Smooth muscle cell (in vitro differentiated cells): ENCODE measurements at regions not wholly inside any gene's neighbourhood (a gene's known extent, or its start where the extent isn't known, plus 50 kb on each side); places are given as distances from the start of the nearest gene placed in this dataset. TPM values are rescaled to one million over a fixed set of nuclear protein-coding genes. Genes with fewer than 3 reads are reported as not detected.

Experiments
- DNase-seq: peaks from one replicate; lab custom pipeline; 2025; ENCODE audit not compliant: unreplicated experiment; lab: John Stamatoyannopoulos, UW
- H2AFZ ChIP-seq: fragments of 200-600 bp; sonication (generic); 2 replicates; pipeline ENCODE4 v1.6.0; 2016; ENCODE audit warnings: antibody characterized with exemption, low read depth, mild to moderate bottlenecking
- H3F3A ChIP-seq: fragments of 200-600 bp; sonication (generic); 2 replicates; pipeline ENCODE4 v1.6.0; 2017; ENCODE audit warnings: antibody characterized with exemption, low read depth
- H3K27ac ChIP-seq: fragments of 200-600 bp; sonication (generic); 2 replicates; pipeline ENCODE4 v1.5.1; 2016; ENCODE audit warnings: low read depth, mild to moderate bottlenecking
- H3K27me3 ChIP-seq: fragments of 200-600 bp; sonication (generic); 2 replicates; pipeline ENCODE4 v1.6.1; 2016; ENCODE audit warnings: low read depth, mild to moderate bottlenecking
- H3K36me3 ChIP-seq: fragments of 200-600 bp; sonication (generic); 2 replicates; pipeline ENCODE4 v1.5.1; 2016; ENCODE audit warnings: low read depth
- H3K4me1 ChIP-seq: fragments of 200-600 bp; sonication (generic); 2 replicates; pipeline ENCODE4 v1.5.1; 2016; ENCODE audit warnings: low read depth
- H3K4me2 ChIP-seq: fragments of 200-600 bp; sonication (generic); 2 replicates; pipeline ENCODE4 v1.6.0; 2016; ENCODE audit warnings: mild to moderate bottlenecking
- H3K4me3 ChIP-seq: fragments of 200-600 bp; sonication (generic); 2 replicates; pipeline ENCODE4 v1.5.1; 2016; ENCODE audit warnings: mild to moderate bottlenecking
- H3K79me2 ChIP-seq: fragments of 200-600 bp; sonication (generic); 2 replicates; pipeline ENCODE4 v1.6.0; 2016; ENCODE audit warnings: low read depth, mild to moderate bottlenecking
- H3K9ac ChIP-seq: fragments of 200-600 bp; sonication (generic); 2 replicates; pipeline ENCODE4 v1.6.0; 2016; ENCODE audit warnings: low read depth
- H3K9me3 ChIP-seq: fragments of 200-600 bp; sonication (generic); replicated peaks from 2 replicates; pipeline ENCODE4 v1.5.1; 2016; ENCODE audit warnings: low read depth
- H4K20me1 ChIP-seq: fragments of 200-600 bp; sonication (generic); 2 replicates; pipeline ENCODE4 v1.6.0; 2016; ENCODE audit warnings: low read depth
- WGBS: methylation state at CpG from one replicate; pipeline ENCODE4 v1.1.7; 2016; ENCODE audit warnings: low lambda C conversion rate; 5-methylcytosine and 5-hydroxymethylcytosine counted together
- small RNA-seq: library from RNA; depleted of rRNA; stranded (forward); fragments of <200 nt; gene quantifications from one replicate; pipeline ENCODE3, GENCODE V24; 2014
- TF ChIP-seq, protein P1 (sequence below): fragments of 200-600 bp; sonication (generic); IDR thresholded peaks from 2 replicates; pipeline ENCODE4 v1.5.1; 2017; ENCODE audit warnings: borderline replicate concordance, mild to moderate bottlenecking, antibody characterized with exemption; ENCODE audit not compliant: insufficient read depth, poor library complexity, severe bottlenecking

DNA sequence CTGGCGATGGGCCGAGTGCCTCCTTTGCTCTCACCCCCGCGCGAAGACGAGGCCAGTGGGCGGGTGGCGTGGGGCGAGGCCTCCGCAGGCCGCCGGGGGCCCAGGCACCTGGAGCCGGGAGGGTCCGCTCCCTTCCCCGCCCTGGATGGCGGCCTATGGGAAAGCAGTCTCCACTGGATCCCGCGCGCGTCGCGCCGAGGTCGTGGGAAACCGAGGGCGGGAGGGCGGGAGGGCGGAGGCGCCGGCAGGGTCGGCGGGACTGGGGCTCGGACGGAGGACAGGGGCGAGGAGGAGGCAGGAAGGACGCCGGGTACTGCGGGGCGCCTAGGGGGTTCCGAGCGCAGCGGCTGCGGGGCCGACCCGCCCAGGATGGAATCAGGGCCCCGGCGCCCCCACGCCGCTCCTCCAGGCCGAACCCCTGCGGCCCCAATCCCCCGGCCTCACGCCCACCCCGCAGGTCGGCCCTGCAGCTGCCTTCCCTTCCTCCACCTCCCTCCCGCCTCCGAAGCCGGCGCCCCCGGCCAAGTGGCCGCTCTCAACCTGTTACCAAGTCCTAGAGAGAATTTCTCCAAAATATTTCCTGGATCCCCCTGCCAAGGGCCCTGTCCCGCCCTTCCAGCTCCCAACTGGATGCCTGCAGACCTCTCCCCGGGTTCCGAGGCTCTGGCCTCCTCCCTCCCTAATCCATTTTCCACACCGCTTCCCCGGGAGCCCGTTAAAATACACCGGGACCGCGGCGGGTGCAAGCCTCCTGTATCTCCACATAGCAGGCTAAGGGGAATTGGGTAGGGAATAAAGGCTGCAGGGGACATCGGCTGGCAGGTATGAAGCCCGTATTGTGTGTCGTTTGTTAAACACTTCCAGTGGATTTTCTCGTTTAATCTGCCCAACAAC lies 146.3 kb downstream of the ERCC6L2 start:
- 2% methylated on average over 30 of the region's 75 CpGs for WGBS
- peaks cover 77% of the 10 kb centered on the region for H3K27me3 ChIP-seq
- H4K20me1 ChIP-seq: no peaks in the 10 kb centered on the region
- peaks cover 10% of the 10 kb centered on the region for H3F3A ChIP-seq
- peak overlapping the region; percentile 64 for H3K4me3 ChIP-seq
- H3K9me3 ChIP-seq: no peaks in the 10 kb centered on the region
- no peak overlapping the region for H3K9ac ChIP-seq
- no peak for DNase-seq
- H3K4me1 ChIP-seq: peaks cover 13% of the 10 kb centered on the region
- no peaks in the 10 kb centered on the region for H3K79me2 ChIP-seq
- H3K4me2 ChIP-seq: peak overlapping the region; percentile 98
- TF ChIP-seq, protein P1, sequence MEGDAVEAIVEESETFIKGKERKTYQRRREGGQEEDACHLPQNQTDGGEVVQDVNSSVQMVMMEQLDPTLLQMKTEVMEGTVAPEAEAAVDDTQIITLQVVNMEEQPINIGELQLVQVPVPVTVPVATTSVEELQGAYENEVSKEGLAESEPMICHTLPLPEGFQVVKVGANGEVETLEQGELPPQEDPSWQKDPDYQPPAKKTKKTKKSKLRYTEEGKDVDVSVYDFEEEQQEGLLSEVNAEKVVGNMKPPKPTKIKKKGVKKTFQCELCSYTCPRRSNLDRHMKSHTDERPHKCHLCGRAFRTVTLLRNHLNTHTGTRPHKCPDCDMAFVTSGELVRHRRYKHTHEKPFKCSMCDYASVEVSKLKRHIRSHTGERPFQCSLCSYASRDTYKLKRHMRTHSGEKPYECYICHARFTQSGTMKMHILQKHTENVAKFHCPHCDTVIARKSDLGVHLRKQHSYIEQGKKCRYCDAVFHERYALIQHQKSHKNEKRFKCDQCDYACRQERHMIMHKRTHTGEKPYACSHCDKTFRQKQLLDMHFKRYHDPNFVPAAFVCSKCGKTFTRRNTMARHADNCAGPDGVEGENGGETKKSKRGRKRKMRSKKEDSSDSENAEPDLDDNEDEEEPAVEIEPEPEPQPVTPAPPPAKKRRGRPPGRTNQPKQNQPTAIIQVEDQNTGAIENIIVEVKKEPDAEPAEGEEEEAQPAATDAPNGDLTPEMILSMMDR: no peak
- H3K36me3 ChIP-seq: no peaks in the 10 kb centered on the region
- no peak overlapping the region for H2AFZ ChIP-seq
- no peak overlapping the region for H3K27ac ChIP-seq

DNA sequence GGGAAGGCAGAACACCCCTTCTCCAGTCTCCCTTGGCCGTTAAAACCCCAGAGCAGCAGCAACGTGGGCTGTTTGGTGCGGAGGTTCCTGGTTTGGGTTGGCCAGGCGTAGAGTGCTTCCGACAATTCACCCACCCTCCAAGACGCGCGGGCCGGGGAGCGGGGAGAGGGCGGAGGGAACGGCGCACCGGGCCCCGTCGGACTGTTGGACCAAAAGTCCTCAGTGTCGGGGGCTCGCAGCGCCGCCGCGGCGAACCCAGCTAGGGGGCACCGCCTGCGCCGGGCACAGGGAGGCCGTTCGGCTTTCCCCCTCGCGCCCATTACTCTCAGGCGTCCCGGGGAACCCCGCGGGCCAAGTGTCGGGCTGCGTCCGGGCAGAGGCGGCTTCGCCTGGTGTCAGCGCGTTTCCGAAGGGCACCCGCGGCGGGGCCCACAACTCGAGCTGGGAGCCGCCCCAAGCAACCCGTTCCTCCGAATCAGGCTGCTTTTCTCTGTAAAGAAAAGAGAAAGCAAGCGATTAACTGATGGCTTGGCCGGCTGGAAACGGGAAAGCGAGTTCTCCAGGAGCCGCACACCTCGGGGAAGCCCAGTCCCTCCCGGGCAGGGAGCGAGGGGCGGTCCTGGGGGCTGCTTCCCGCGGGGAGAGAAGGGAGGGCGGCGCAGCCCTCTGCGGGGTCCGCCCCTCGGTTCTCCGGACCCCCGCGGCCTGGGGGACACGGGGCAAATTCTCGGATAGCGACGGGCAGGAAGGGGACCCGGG lies 145.5 kb downstream of the ERCC6L2 start:
- no peak overlapping the region for H3K9ac ChIP-seq
- peaks cover 13% of the 10 kb centered on the region for H3K4me1 ChIP-seq
- H3F3A ChIP-seq: peaks cover 10% of the 10 kb centered on the region
- no peaks in the 10 kb centered on the region for H3K79me2 ChIP-seq
- peak overlapping the region; percentile 64 for H3K4me3 ChIP-seq
- WGBS: 2% methylated on average over 71 of the region's 73 CpGs
- peaks cover 70% of the 10 kb centered on the region for H3K27me3 ChIP-seq
- H3K27ac ChIP-seq: no peak overlapping the region
- no peaks in the 10 kb centered on the region for H4K20me1 ChIP-seq
- no peaks in the 10 kb centered on the region for H3K36me3 ChIP-seq
- TF ChIP-seq, protein P1: no peak
- no peak for DNase-seq
- H3K9me3 ChIP-seq: no peaks in the 10 kb centered on the region
- H3K4me2 ChIP-seq: peak overlapping the region; percentile 98
- no peak overlapping the region for H2AFZ ChIP-seq

DNA sequence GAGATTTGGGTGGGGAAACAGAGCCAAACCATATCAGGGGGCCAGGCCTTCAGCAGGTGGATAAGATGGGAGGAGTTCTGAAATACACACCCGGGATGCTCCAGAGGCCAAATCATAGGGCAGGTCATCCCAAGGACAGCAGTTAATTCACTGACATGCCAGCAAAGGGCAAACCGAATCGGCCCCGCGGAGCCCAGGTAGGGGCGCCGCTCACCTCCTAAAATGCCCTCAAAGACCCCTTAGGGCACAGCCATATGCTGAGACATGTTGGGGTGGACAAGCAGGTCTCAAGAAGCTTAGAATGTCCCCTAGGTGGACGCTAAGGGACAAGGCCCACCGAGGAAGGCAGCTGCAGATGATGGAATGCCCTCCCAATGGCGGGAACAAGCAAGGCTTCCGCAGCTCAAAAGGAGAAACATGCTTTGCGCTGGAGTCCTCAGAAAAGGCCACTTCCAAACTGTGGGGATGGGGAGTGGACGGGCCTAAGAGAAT lies 144.9 kb downstream of the ERCC6L2 start:
- Histone ChIP-seq H3K27ac (no peak overlapping the region), H3K4me2 (peak overlapping the region; percentile 98), H3K4me1 (peaks cover 13% of the 10 kb centered on the region), H2AFZ (no peak overlapping the region), H3K79me2 (no peaks in the 10 kb centered on the region), H4K20me1 (no peaks in the 10 kb centered on the region), H3K9me3 (no peaks in the 10 kb centered on the region), H3K9ac (no peak overlapping the region), H3K36me3 (no peaks in the 10 kb centered on the region), H3F3A (peaks cover 10% of the 10 kb centered on the region), H3K4me3 (peak overlapping the region; percentile 64), H3K27me3 (peaks cover 64% of the 10 kb centered on the region)
- DNase-seq: no peak
- WGBS: 43% methylated on average over 13 of the region's 13 CpGs
- TF ChIP-seq, protein P1: no peak

Small RNAs in the stretch of these regions (small RNA-seq; reads per million reads assigned to genes)
- gene RF00019: not detected
